GM23248 (cell line): ENCODE measurements at regions not wholly inside any gene's neighbourhood (a gene's known extent, or its start where the extent isn't known, plus 50 kb on each side); places are given as distances from the start of the nearest gene placed in this dataset.

Source experiments
- DNase-seq: peaks from one replicate; pipeline ENCODE4 v3.0.0-alpha.2; 2015
- H2AFZ ChIP-seq: fragments of 200-600 bp; sonication (generic); 2 replicates; pipeline ENCODE4 v1.6.1; 2016; ENCODE audit warnings: antibody characterized with exemption
- H3F3A ChIP-seq: fragments of 200-600 bp; sonication (generic); 2 replicates; pipeline ENCODE4 v1.6.1; 2016; ENCODE audit warnings: mild to moderate bottlenecking, antibody characterized with exemption, mixed run types; ENCODE audit not compliant: insufficient read depth
- H3K27ac ChIP-seq: fragments of 200-600 bp; sonication (generic); 2 replicates; pipeline ENCODE4 v1.5.1; 2016; ENCODE audit warnings: mild to moderate bottlenecking
- H3K27me3 ChIP-seq: fragments of 200-600 bp; sonication (generic); replicated peaks from 2 replicates; pipeline ENCODE4 v1.6.1; 2016; ENCODE audit warnings: mild to moderate bottlenecking; ENCODE audit not compliant: insufficient read depth
- H3K36me3 ChIP-seq: fragments of 200-600 bp; sonication (generic); 2 replicates; pipeline ENCODE4 v1.6.1; 2016; ENCODE audit warnings: low read depth, mild to moderate bottlenecking
- H3K4me1 ChIP-seq: fragments of 200-600 bp; sonication (generic); 2 replicates; pipeline ENCODE4 v1.6.1; 2016; ENCODE audit warnings: mild to moderate bottlenecking; ENCODE audit not compliant: insufficient read depth
- H3K4me2 ChIP-seq: fragments of 200-600 bp; sonication (generic); one replicate; pipeline ENCODE4 v1.6.1; 2016; ENCODE audit warnings: mild to moderate bottlenecking; ENCODE audit not compliant: unreplicated experiment
- H3K4me3 ChIP-seq: fragments of 200-600 bp; sonication (generic); 2 replicates; pipeline ENCODE4 v1.5.1; 2016; ENCODE audit warnings: mild to moderate bottlenecking
- H3K79me2 ChIP-seq: fragments of 200-600 bp; sonication (generic); 2 replicates; pipeline ENCODE4 v1.6.1; 2016; ENCODE audit warnings: mild to moderate bottlenecking; ENCODE audit not compliant: insufficient read depth
- H3K9ac ChIP-seq: fragments of 200-600 bp; sonication (generic); 2 replicates; pipeline ENCODE4 v1.6.1; 2016; ENCODE audit warnings: mild to moderate bottlenecking
- H3K9me2 ChIP-seq: fragments of 200-600 bp; sonication (generic); 2 replicates; pipeline ENCODE4 v1.6.1; 2016; ENCODE audit warnings: mixed run types, mild to moderate bottlenecking, moderate library complexity; ENCODE audit not compliant: insufficient read depth
- H3K9me3 ChIP-seq: fragments of 200-600 bp; sonication (generic); one replicate; pipeline ENCODE4 v1.6.1; 2017; ENCODE audit warnings: low read depth
- H4K20me1 ChIP-seq: fragments of 200-600 bp; sonication (generic); 2 replicates; pipeline ENCODE4 v1.6.0; 2016; ENCODE audit not compliant: insufficient read depth
- EZH2 ChIP-seq: fragments of 200-600 bp; sonication (generic); IDR thresholded peaks from 2 replicates; pipeline ENCODE4 v1.6.1; 2018; ENCODE audit warnings: antibody characterized with exemption, mild to moderate bottlenecking; ENCODE audit not compliant: insufficient read depth, poor library complexity, severe bottlenecking
- EZH2phosphoT487 ChIP-seq: fragments of 200-600 bp; sonication (generic); IDR thresholded peaks from 2 replicates; pipeline ENCODE4 v1.6.1; 2018; ENCODE audit warnings: antibody characterized with exemption, moderate library complexity, mild to moderate bottlenecking, low read depth; ENCODE audit not compliant: insufficient read depth
- WGBS, 2 experiments: methylation state at CpG; one replicate each; pipeline ENCODE4 v1.1.6; 2015 to 2017; ENCODE audit warnings: low lambda C conversion rate in 2 of 2, low coverage in 1 of 2; ENCODE audit errors: missing lambda C conversion rate in 2 of 2; 5-methylcytosine and 5-hydroxymethylcytosine counted together
- in situ Hi-C: fragments of 300-500 bp; cut with MboI; formaldehyde crosslinking; loops from 2 replicates; pipeline ENCODE4 v1.15.0; 2020

DNA sequence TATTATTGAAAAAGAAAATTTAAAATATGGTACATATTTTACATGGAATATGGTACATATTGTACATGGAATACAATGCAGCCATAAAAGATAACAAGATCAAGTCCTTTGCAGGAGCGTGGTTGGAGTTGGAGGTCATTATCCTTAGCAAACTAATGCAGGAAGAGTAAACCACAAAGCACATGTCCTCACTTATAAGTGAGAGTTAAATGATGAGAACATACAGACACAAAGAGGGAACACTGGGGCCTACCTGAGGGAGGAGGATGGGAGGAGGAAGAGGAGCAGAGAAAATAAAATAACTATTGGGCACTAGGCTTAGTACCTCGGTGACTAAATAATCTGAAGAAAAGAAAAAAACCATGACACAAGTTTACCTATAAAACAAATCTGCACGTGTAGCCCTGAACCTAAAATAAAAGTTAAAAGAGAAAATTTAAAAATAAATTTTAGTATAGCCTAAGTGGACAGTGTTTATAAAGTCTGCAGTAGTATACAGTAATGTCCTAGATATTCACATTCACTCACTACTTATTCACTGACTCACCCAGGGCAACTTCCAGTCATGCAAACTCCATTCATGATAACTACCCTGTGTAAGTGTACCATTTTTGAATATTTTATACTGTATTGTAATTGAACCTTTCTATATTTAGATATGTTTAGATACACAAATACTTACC, 204.4 kb downstream of the FAM76B start:
- in situ Hi-C loops: no loop called here
- peak; percentile 85 for DNase-seq
- Histone ChIP-seq H3K27me3 (no peaks in the 10 kb centered on the region), H3F3A (peaks cover 30% of the 10 kb centered on the region), H3K4me2 (peak overlapping the region; percentile 50), H3K9me3 (no peaks in the 10 kb centered on the region), H3K4me3 (no peak overlapping the region), H4K20me1 (no peaks in the 10 kb centered on the region), H3K9ac (no peak overlapping the region), H2AFZ (no peak overlapping the region), H3K4me1 (peaks cover 39% of the 10 kb centered on the region), H3K36me3 (no peaks in the 10 kb centered on the region), H3K79me2 (no peaks in the 10 kb centered on the region), H3K9me2 (no peaks in the 10 kb centered on the region; the same call in 1 of the 2 replicates), H3K27ac (peak overlapping the region; percentile 81)
- 33 to 34% methylated on average over 3 of the region's 3 CpGs for WGBS, 2 experiments
- TF ChIP-seq EZH2phosphoT487 (no peak), EZH2 (no peak)

- Histone ChIP-seq H4K20me1 (no peaks in the 10 kb centered on the region), H2AFZ (no peak overlapping the region), H3K27ac (peak overlapping the region; percentile 81), H3K4me3 (no peak overlapping the region), H3K36me3 (no peaks in the 10 kb centered on the region), H3K27me3 (no peaks in the 10 kb centered on the region), H3K9me3 (no peaks in the 10 kb centered on the region), H3K4me2 (peak overlapping the region; percentile 40), H3K79me2 (no peaks in the 10 kb centered on the region), H3F3A (peaks cover 30% of the 10 kb centered on the region), H3K9me2 (no peaks in the 10 kb centered on the region; the same call in 1 of the 2 replicates), H3K9ac (peak overlapping the region; percentile 28; the same call in 1 of the 2 replicates), H3K4me1 (peaks cover 39% of the 10 kb centered on the region)
- in situ Hi-C loops: no loop called here
- TF ChIP-seq EZH2phosphoT487 (no peak), EZH2 (no peak)
- 81 to 83% methylated on average over 2 of the region's 2 CpGs for WGBS, 2 experiments
- DNase-seq: no peak
Observed at GRCh38 chr11:95584589-95584988, 205.0 kb downstream of the FAM76B start.

DNA sequence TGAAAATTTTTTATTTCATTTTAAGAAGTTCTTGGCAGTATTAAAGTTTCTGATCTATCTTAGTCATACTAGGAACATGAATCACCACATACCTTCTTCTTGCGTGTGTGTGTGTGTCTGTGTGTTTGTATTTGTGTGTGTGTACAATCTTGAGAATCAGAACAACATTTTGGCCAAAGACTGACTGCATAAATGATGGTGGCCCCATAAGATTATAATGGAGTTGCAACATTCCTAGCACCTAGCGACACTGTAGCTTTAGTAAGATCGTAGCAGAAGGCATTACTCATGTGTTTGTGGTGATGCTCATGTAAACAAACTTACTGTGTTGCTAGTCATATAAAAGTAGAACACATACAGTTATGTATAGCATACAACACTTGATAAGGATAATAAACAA, 205.4 kb downstream of the FAM76B start:
- WGBS, 2 experiments: 18 to 28% methylated on average over 3 of the region's 3 CpGs
- Histone ChIP-seq H3K4me2 (peak overlapping the region; percentile 40), H3K9me2 (no peaks in the 10 kb centered on the region; the same call in 1 of the 2 replicates), H3K79me2 (no peaks in the 10 kb centered on the region), H3K27me3 (no peaks in the 10 kb centered on the region), H3K9ac (no peak overlapping the region), H3K27ac (peak overlapping the region; percentile 81), H2AFZ (no peak overlapping the region), H3K4me3 (no peak overlapping the region), H3K4me1 (peaks cover 39% of the 10 kb centered on the region), H3F3A (peaks cover 30% of the 10 kb centered on the region), H4K20me1 (no peaks in the 10 kb centered on the region), H3K9me3 (no peaks in the 10 kb centered on the region), H3K36me3 (no peaks in the 10 kb centered on the region)
- in situ Hi-C loops: no loop called here
- TF ChIP-seq EZH2phosphoT487 (no peak), EZH2 (no peak)
- peak; percentile 75 for DNase-seq

- Histone ChIP-seq H3K27ac (peak overlapping the region; percentile 58), H3K27me3 (no peaks in the 10 kb centered on the region), H3F3A (peaks cover 9% of the 10 kb centered on the region; the same call in 1 of the 2 replicates), H3K9me2 (no peaks in the 10 kb centered on the region; the same call in 1 of the 2 replicates), H3K4me3 (no peak overlapping the region), H3K4me2 (peak overlapping the region; percentile 34), H3K79me2 (no peaks in the 10 kb centered on the region), H3K9ac (no peak overlapping the region), H3K9me3 (no peaks in the 10 kb centered on the region), H3K4me1 (peaks cover 29% of the 10 kb centered on the region), H3K36me3 (no peaks in the 10 kb centered on the region), H4K20me1 (no peaks in the 10 kb centered on the region), H2AFZ (peak overlapping the region; percentile 32; the same call in 1 of the 2 replicates)
- in situ Hi-C loops: no loop called here
- TF ChIP-seq EZH2phosphoT487 (no peak), EZH2 (no peak)
- DNase-seq: peak; percentile 92
- 44 to 45% methylated on average over 2 of the region's 2 CpGs for WGBS, 2 experiments
Observed at GRCh38 chr11:95577716-95578460, 211.7 kb downstream of the FAM76B start.
